ENCODE measurements at regions not wholly inside any gene's neighbourhood (a gene's known extent, or its start where the extent isn't known, plus 50 kb on each side); places are given as distances from the start of the nearest gene placed in this dataset.

- TF ChIP-seq EP300 (IDR thresholded peaks at IDR 0.05; ENCODE audit: borderline replicate concordance) (no peak), RAD21 (IDR thresholded peaks at IDR 0.05; ENCODE audit: low read depth) (no peak), YY1 (IDR thresholded peaks at IDR 0.05; ENCODE audit: low read depth) (no peak), EGR1 (IDR thresholded peaks at IDR 0.05) (no peak), USF1 (IDR thresholded peaks at IDR 0.05) (no peak), MAX (IDR thresholded peaks at IDR 0.05) (no peak), CEBPB (IDR thresholded peaks at IDR 0.05) (no peak), NFIC (IDR thresholded peaks at IDR 0.05) (no peak), TEAD4 (IDR thresholded peaks at IDR 0.05) (no peak), CREB1 (IDR thresholded peaks at IDR 0.05; ENCODE audit: low read depth) (no peak), TCF12 (IDR thresholded peaks at IDR 0.05; ENCODE audit: low read depth) (no peak), REST (IDR thresholded peaks at IDR 0.05; ENCODE audit: low read depth) (no peak), FOXM1 (IDR thresholded peaks at IDR 0.05; ENCODE audit: borderline replicate concordance, low read depth) (no peak), ZBTB7A (IDR thresholded peaks at IDR 0.05; ENCODE audit: low read depth) (no peak)
Observed at GRCh38 chr5:32850817-32851496, 139.8 kb downstream of the NPR3 start.

GRCh38 chr5:32851559-32852173 is 140.5 kb downstream of the NPR3 start:
- TF ChIP-seq FOXM1 (IDR thresholded peaks at IDR 0.05; ENCODE audit: borderline replicate concordance, low read depth) (no peak), MAX (IDR thresholded peaks at IDR 0.05) (no peak), EP300 (IDR thresholded peaks at IDR 0.05; ENCODE audit: borderline replicate concordance) (no peak), USF1 (IDR thresholded peaks at IDR 0.05) (no peak), TAF1 (IDR thresholded peaks at IDR 0.05; ENCODE audit: low read depth) (no peak), TEAD4 (IDR thresholded peaks at IDR 0.05) (no peak), REST (IDR thresholded peaks at IDR 0.05; ENCODE audit: low read depth) (no peak), CREB1 (IDR thresholded peaks at IDR 0.05; ENCODE audit: low read depth) (no peak), CEBPB (IDR thresholded peaks at IDR 0.05) (no peak), ZBTB7A (IDR thresholded peaks at IDR 0.05; ENCODE audit: low read depth) (no peak), YY1 (IDR thresholded peaks at IDR 0.05; ENCODE audit: low read depth) (no peak), TCF12 (IDR thresholded peaks at IDR 0.05; ENCODE audit: low read depth) (no peak), EGR1 (IDR thresholded peaks at IDR 0.05) (no peak)

GRCh38 chr5:32852535-32852934 is 141.4 kb downstream of the NPR3 start:
- no peak for TF ChIP-seq EGR1 (IDR thresholded peaks at IDR 0.05)
- TF ChIP-seq RAD21 (IDR thresholded peaks at IDR 0.05; ENCODE audit: low read depth): peak; percentile 77
- TF ChIP-seq TCF12 (IDR thresholded peaks at IDR 0.05; ENCODE audit: low read depth): peak; percentile 53
- TF ChIP-seq EP300 (IDR thresholded peaks at IDR 0.05; ENCODE audit: borderline replicate concordance): peak; percentile 53; the same call in 1 of the 2 replicates
- peak; percentile 87 for TF ChIP-seq TEAD4 (IDR thresholded peaks at IDR 0.05)

- no peak for TF ChIP-seq ZBTB7A (IDR thresholded peaks at IDR 0.05; ENCODE audit: low read depth)
- no peak for TF ChIP-seq EP300 (IDR thresholded peaks at IDR 0.05; ENCODE audit: borderline replicate concordance)
- TF ChIP-seq FOXM1 (IDR thresholded peaks at IDR 0.05; ENCODE audit: borderline replicate concordance, low read depth): no peak
- TF ChIP-seq YY1 (IDR thresholded peaks at IDR 0.05; ENCODE audit: low read depth): no peak
- no peak for TF ChIP-seq RAD21 (IDR thresholded peaks at IDR 0.05; ENCODE audit: low read depth)
- no peak for TF ChIP-seq TCF12 (IDR thresholded peaks at IDR 0.05; ENCODE audit: low read depth)
- no peak for TF ChIP-seq CEBPB (IDR thresholded peaks at IDR 0.05)
- no peak for TF ChIP-seq NFIC (IDR thresholded peaks at IDR 0.05)
- TF ChIP-seq REST (IDR thresholded peaks at IDR 0.05; ENCODE audit: low read depth): no peak
Observed at GRCh38 chr5:32852976-32853375, 141.9 kb downstream of the NPR3 start.
